A172 (cell line): ENCODE measurements at regions not wholly inside any gene's neighbourhood (a gene's known extent, or its start where the extent isn't known, plus 50 kb on each side); places are given as distances from the start of the nearest gene placed in this dataset.
"Not testable (repeated sequence)": the region's sequence is repeated elsewhere in the genome, so short reads cannot be mapped to it uniquely, and the experiment has no call there.

Experiments used
- DNase-seq: peaks from one replicate; pipeline ENCODE4 v3.0.0-alpha.2; 2015; ENCODE audit warnings: low spot score

GRCh38 chr16:54727696-54728095 lies 203.0 kb upstream of the IRX5 start:
- DNase-seq: not testable (repeated sequence)

- DNase-seq: no peak
Measured at GRCh38 chr16:54724346-54724925, 206.2 kb upstream of the IRX5 start.

DNA sequence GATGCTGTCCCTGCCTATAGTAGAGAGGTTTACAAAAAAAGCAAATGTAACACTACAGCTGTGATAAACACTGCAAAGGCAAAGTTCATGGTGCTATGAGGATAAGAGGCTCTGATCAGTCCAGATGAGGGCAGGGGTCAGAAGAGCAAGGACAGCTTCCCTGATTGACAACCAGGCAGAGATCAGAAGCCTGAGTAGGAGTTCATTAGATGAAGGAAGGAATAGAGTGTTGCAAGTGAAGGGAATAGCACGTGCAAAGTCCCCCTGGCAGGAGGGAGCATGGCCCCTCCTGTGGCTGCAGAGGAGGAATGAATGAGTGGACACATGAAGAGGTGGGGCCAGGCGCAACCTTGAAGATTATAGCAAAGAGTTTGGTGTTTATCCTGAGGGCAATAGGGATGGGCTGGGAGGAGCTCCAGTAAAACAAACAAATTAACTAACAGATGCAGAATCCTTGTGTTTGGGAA lies 208.4 kb upstream of the IRX5 start:
- no peak for DNase-seq

DNA sequence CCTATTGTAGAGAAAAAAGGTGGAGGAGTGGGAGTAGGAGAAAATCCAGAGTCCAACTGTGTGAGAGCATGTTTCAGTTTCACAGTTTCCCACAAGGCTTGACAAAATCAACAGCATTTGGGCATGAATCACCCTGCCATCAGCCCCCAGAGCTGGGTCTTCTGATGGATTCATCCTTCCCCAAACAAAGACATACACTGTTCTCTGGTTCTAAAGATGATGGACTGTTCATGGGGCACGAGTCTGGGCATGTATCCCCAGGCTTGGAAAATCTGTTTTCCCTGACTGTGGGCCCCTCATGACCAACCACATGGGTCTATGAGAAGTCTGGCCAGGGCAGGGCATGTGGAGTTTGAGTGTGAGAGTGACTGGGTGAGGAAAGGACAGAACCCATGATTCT lies 210.4 kb upstream of the IRX5 start:
- no peak for DNase-seq

GRCh38 chr16:54719624-54720023 lies 211.0 kb upstream of the IRX5 start:
- DNase-seq: no peak

DNA sequence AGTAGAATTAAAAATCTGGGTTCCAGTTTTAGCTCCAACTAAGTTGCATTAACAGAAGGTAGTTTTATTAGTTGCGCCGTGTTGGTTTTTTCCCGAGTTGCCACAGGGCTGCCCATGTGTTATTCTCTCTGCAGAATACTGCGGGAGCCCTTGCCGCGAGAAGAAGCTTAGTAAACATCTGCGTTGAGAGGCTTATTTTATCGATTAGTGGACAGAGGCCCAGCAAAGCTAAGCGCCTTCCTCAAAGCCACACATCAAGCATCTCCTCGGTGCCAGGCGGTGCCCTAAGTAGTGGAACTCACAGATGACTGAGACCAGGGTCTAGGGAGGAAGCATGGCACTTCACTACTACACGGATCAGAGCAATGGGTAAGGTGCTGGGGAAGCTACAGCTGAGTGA lies 212.3 kb upstream of the IRX5 start:
- DNase-seq: no peak

- no peak for DNase-seq
Measured at GRCh38 chr16:54715011-54715410, 215.7 kb upstream of the IRX5 start.

DNA sequence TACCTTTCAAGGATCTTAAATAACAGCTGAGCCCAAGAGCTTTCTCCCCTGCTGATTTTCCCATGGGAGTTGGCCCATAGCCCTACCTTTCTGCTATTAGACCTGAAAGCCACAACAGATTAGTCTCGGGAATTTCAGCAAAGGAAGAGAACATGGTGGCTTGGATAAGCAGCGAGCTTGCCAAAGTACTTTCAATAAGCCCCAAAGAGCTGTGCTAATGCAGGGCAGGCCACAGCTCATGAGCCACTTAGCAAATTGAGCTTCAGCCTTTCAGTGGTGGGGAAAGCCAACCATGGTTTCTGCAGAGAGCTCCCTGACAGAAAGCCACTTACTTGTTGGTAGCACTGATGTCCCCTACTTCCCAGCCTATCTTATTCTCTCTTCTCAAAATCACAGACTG lies 217.8 kb upstream of the IRX5 start:
- DNase-seq: no peak

- no peak for DNase-seq
Measured at GRCh38 chr16:54707813-54708212, 222.9 kb upstream of the IRX5 start.

DNA sequence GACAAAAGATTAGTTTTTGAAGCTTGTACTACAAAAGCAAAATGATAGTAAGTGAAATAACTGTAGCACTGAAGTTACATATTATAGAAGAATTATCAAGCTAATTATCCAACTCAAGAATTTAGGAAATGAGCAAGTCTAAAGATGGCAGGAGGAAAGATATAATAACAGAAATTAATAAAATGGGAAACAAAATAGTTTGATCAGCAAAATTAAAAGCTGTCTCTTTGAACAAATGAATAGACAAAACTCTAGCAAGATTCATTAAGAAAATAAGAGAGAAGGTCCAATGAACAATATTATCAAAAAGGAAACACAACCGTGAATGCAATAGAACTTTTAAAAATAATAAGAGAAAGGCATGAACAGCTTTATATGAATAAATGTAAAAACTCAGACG lies 224.3 kb upstream of the IRX5 start:
- no peak for DNase-seq

- DNase-seq: no peak
Measured at GRCh38 chr16:54703339-54703738, 227.3 kb upstream of the IRX5 start.

GRCh38 chr16:54699656-54700055 lies 231.0 kb upstream of the IRX5 start:
- no peak for DNase-seq

- no peak for DNase-seq
Measured at GRCh38 chr16:54697677-54698076, 233.0 kb upstream of the IRX5 start.

GRCh38 chr16:54696970-54697369 lies 233.7 kb upstream of the IRX5 start:
- DNase-seq: no peak

GRCh38 chr16:54696522-54696921 lies 234.1 kb upstream of the IRX5 start:
- DNase-seq: no peak

- no peak for DNase-seq
Measured at GRCh38 chr16:54694651-54695050, 236.0 kb upstream of the IRX5 start.

DNA sequence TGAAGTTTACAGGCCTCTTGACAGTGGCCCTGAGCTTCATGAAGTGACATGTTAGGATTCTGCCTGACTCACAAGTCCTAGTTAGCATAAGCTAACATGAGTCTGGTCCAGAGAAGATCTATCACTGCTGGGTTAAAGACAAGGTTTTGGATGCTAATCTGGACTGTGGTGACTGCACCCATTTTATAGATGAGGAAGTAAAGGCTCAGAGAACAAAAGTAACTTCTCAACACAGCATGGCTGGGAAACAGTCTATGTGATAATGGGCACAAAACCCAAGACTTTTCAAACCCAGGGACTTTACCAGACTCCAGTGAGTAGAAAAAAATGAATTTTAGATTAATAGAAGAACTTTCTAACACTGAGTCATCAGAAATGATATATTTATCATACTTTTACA lies 236.8 kb upstream of the IRX5 start:
- no peak for DNase-seq

- no peak for DNase-seq
Measured at GRCh38 chr16:54690710-54691109, 240.0 kb upstream of the IRX5 start.

- DNase-seq: no peak
Measured at GRCh38 chr16:54690306-54690705, 240.4 kb upstream of the IRX5 start.

GRCh38 chr16:54689072-54689865 lies 241.4 kb upstream of the IRX5 start:
- no peak for DNase-seq

DNA sequence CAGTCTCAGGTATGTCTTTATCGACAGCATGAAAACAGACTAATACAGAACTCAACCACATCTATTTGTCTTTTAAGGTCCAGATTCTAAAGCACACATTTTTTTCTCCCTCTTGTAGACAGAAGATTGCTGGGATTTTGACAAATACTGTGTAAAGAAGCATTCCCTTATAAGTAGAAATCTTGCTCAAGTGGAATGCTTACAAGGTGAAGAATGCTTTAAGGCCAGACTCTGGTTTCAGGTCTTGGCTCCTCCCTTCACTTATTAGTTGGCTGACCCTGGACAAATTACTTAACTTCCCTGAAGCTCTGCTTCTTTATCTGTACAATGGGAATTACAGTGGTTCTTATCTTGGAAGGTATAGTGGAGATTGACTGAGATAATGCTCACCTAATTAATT lies 242.3 kb upstream of the IRX5 start:
- no peak for DNase-seq

DNA sequence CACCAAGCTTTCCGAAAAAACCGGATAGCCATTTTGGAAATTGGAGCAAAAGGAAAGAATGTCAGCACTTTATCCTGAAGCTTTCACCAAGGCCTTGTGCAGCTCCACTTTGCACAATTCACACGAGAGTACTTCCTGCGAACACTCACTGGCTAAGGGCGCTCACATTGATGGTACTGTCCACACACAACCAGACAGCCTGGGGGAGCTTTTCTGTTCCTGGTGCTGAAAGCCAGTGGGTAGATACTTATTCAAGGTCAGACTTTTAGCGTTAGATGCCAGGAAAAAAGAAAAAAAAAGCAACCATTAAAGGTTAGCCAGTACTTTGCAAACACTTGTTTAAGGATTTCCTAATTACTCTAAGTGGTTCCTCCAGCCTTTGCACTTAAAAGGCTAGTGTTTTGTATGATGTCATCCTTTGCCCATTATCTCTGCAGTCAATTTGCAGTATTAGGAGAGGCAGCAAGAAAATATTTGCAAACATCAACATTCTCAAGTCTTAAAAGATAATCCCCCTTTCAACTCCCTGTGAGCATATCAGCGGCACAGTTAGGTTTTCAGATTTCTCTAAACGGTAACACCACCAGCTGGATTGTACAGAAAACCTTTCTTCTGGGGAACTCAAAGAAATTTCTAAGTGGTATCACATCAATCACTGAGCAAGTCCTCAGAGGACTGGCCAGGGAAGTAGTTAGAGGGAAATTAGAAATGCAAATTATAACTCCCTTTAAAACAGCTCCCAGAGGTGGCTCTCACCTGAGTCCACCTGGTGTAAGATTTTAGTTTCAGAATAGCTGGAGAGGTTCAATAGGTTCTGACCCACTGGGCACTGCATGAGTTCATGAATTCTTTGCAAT lies 243.4 kb upstream of the IRX5 start:
- DNase-seq: no peak

DNA sequence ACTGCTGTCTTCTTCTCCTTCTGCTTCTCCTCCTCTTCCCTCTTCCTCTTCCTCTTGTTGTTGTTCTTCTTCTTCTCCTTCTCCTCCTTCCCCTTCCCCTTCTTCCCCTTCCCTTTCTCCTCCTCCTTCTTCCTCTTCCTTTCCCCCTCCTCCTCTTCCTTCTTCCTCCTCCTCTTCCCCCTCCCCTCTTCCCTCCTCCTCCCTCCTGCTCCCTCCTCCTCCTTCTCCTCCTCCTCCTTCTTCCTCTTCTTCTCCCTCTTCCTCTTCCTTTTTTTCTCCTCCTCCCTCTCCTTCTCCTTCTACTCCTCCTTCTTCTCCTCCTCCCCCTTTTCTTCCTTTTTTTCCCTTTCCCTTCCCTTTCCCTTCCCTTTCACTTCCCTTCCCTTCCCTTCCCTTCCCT lies 245.0 kb upstream of the IRX5 start:
- DNase-seq: no peak
